Transverse colon (tissue), 3 donors: ENCODE measurements at regions not wholly inside any gene's neighbourhood (a gene's known extent, or its start where the extent isn't known, plus 50 kb on each side); places are given as distances from the start of the nearest gene placed in this dataset.

Experiments used
- CTCF ChIP-seq, 5 experiments: fragments of 200-600 bp in 3 of 5; fragments of 450-650 bp in 2 of 5; sonication (generic) in 3 of 5; IDR thresholded peaks; 1 replicate in 2 of 5; 2 replicates in 3 of 5; pipeline ENCODE4 v1.5.1; 2016 to 2017; ENCODE audit warnings: antibody characterized with exemption in 5 of 5, inconsistent platforms in 3 of 5, mild to moderate bottlenecking in 2 of 5, moderate library complexity in 1 of 5
- POLR2A ChIP-seq: fragments of 450-650 bp; IDR thresholded peaks from one replicate; pipeline ENCODE4 v1.6.1; 2016; ENCODE audit warnings: antibody characterized with exemption, mild to moderate bottlenecking, moderate library complexity

- no peak for TF ChIP-seq CTCF (IDR thresholded peaks at IDR 0.05)
- no peak for TF ChIP-seq POLR2A
Observed at GRCh38 chr12:124517260-124518050, 50.0 kb downstream of the NCOR2 start.
